ENCODE measurements at regions not wholly inside any gene's neighbourhood (a gene's known extent, or its start where the extent isn't known, plus 50 kb on each side); places are given as distances from the start of the nearest gene placed in this dataset.

DNA sequence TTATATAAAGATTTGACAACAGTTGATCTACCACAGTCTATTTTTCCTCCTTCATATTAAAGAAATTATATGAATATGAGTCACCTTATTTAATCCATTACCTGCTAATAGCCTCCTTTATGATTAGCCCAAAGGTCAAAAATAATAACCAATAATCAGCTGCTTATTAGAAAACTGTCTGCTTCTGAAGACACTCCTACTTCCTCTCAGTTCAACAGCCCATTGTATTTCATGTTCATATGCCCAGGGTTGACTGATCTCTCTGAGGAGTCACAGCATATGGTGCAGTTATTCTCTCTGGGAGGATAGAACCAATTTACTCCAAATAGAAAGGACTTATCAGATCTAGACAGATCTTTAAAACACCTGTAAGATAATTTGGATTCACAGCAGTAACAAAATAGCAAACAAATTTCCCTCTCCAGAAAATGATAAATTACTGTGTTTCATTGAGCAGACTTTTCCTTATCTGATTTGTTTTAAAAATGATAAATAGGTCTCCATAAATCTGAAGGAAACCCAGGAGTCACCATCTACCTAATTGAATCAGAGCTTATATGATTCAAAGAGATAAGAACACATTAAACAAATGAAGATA, 180.4 kb upstream of the ITGA1 start:
- in situ Hi-C loops (cut with MboI; ENCODE audit: low sequenced_read_pairs, unreplicated experiment): no loop called here
- DNase-seq (ENCODE audit: low spot score): no peak
- TF ChIP-seq, protein P1, sequence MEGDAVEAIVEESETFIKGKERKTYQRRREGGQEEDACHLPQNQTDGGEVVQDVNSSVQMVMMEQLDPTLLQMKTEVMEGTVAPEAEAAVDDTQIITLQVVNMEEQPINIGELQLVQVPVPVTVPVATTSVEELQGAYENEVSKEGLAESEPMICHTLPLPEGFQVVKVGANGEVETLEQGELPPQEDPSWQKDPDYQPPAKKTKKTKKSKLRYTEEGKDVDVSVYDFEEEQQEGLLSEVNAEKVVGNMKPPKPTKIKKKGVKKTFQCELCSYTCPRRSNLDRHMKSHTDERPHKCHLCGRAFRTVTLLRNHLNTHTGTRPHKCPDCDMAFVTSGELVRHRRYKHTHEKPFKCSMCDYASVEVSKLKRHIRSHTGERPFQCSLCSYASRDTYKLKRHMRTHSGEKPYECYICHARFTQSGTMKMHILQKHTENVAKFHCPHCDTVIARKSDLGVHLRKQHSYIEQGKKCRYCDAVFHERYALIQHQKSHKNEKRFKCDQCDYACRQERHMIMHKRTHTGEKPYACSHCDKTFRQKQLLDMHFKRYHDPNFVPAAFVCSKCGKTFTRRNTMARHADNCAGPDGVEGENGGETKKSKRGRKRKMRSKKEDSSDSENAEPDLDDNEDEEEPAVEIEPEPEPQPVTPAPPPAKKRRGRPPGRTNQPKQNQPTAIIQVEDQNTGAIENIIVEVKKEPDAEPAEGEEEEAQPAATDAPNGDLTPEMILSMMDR (IDR thresholded peaks at IDR 0.05; ENCODE audit: borderline replicate concordance, control extremely low read depth, extremely low read depth, insufficient read depth, missing control alignments): no peak

DNA sequence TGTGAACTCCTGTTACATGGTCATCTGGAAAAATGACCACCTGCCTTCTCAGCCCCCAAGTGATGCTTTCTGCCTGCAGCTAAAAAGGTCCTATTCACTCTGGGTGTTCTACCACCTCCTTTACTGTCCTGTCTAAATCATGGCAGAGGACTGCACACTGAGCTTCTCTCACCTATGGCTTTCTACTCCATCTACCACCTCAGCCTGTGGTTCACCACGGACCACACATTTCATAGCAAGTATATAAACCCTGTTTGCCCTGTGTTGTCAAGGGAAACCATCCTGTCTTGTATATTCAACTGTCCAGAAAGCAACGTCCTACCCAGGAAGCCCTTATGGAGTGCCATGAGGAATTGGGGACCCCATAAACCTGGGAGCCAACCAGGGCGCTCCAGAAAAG, 167.4 kb upstream of the ITGA1 start:
- TF ChIP-seq, protein P1 (IDR thresholded peaks at IDR 0.05; ENCODE audit: borderline replicate concordance, control extremely low read depth, extremely low read depth, insufficient read depth, missing control alignments): no peak
- in situ Hi-C loops (cut with MboI; ENCODE audit: low sequenced_read_pairs, unreplicated experiment): no loop called here
- DNase-seq (ENCODE audit: low spot score): no peak

DNA sequence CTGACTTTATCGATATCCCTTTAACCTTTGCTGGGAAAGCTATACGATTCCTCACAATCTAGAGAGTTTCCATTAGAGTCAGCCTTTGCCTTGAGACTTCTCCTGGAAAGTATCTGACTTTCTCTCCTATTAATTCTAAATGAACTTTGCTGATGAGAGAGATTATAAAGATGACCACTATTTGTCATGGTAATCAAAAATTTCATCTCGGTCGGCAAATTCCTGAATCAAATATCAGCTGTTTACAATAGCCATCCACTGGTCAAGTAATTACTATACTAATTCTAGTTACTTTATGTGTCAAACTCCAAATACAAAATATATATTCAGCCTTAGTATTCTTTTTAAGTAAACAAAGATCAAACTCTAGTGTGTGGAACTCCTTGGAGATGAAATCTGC, 164.4 kb upstream of the ITGA1 start:
- in situ Hi-C loops (cut with MboI; ENCODE audit: low sequenced_read_pairs, unreplicated experiment): no loop called here
- TF ChIP-seq, protein P1 (IDR thresholded peaks at IDR 0.05; ENCODE audit: borderline replicate concordance, control extremely low read depth, extremely low read depth, insufficient read depth, missing control alignments): no peak
- no peak for DNase-seq (ENCODE audit: low spot score)

DNA sequence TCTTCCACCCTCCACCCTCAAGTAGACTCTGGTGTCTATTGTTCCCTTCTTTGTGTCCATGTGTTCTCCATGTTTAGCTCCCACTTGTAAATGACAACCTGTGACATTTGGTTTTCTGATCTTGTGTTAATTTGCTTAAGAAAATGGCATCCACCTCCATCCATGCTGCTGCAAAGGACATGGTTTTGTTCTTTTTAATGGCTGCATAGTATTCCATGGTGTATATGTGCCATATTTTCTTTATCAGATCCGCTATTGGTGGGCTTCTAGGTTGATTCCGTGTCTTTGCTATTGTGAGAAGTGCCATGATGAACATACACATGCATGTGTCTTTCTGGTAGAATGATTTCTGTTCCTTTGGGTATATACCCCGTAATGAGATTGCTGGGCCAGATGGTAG, 163.4 kb upstream of the ITGA1 start:
- TF ChIP-seq, protein P1 (IDR thresholded peaks at IDR 0.05; ENCODE audit: borderline replicate concordance, control extremely low read depth, extremely low read depth, insufficient read depth, missing control alignments): no peak
- DNase-seq (ENCODE audit: low spot score): no peak
- in situ Hi-C loops (cut with MboI; ENCODE audit: low sequenced_read_pairs, unreplicated experiment): no loop called here

DNA sequence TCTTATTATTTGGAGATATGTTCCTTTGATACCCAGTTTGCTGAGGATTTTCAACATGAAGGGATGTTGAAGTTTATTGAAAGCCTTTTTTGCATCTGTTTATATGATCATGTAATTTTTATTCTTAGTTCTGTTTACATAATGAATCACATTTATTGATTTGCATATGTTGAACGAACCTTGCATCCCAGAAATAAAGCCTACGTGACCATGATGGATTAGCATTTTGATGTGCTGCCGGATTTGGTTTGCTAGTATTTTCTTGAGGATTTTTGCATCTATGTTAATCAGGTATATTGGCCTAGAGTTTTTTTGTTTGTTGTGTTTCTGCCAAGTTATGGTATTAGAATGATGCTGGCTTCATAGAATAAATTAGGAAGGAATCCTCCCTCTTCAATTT, 161.4 kb upstream of the ITGA1 start:
- TF ChIP-seq, protein P1 (IDR thresholded peaks at IDR 0.05; ENCODE audit: borderline replicate concordance, control extremely low read depth, extremely low read depth, insufficient read depth, missing control alignments): no peak
- in situ Hi-C loops (cut with MboI; ENCODE audit: low sequenced_read_pairs, unreplicated experiment): no loop called here
- DNase-seq (ENCODE audit: low spot score): no peak

DNA sequence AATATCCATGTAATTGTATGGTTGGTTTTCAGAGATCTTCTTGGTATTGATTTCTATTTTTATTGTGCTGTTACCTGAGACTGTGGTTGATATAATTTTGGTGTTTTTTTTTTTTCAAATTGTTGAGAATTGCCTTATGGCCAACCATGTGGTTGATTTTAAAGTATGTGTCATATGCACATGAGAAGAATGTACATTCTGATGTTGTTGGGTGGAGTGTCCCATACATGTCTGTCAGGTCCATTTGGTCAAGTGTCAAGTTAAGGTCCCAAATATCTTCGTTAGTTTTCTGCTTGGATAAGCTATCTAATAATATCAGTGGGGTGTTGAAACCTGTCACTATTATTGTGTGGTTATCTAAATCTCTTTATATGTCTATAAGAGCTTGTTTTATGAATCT, 160.0 kb upstream of the ITGA1 start:
- no peak for DNase-seq (ENCODE audit: low spot score)
- TF ChIP-seq, protein P1 (IDR thresholded peaks at IDR 0.05; ENCODE audit: borderline replicate concordance, control extremely low read depth, extremely low read depth, insufficient read depth, missing control alignments): no peak
- in situ Hi-C loops (cut with MboI; ENCODE audit: low sequenced_read_pairs, unreplicated experiment): no loop called here
